HG02798 (cell line): ENCODE measurements at regions not wholly inside any gene's neighbourhood (a gene's known extent, or its start where the extent isn't known, plus 50 kb on each side); places are given as distances from the start of the nearest gene placed in this dataset.

ENCODE experiments used
- ATAC-seq: cut with Tn5 transposase; IDR thresholded peaks from one replicate; pipeline ENCODE4 v1.9.1; 2021; ENCODE audit warnings: mild to moderate bottlenecking; ENCODE audit not compliant: unreplicated experiment, poor library complexity

DNA sequence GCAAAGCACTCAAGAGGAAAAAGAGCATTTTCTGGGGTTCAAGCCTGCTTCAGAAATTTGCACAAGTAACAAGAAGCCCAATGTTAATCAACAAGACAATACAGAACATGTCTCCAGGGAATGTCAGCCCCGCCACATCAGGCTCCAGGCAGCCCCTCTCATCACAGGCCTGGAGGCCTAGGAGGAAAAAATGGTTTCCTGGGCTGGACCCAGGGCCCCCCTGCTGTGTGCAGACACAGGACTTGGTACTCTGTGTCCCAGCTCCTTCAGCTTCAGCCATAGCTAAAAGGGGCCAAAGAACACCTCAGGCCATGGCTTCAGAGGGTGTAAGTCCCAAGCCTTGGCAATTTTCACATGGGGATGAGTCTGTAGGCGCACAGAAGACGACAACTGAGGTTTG, 802.9 kb upstream of the KLHL29 start:
- no peak for ATAC-seq

DNA sequence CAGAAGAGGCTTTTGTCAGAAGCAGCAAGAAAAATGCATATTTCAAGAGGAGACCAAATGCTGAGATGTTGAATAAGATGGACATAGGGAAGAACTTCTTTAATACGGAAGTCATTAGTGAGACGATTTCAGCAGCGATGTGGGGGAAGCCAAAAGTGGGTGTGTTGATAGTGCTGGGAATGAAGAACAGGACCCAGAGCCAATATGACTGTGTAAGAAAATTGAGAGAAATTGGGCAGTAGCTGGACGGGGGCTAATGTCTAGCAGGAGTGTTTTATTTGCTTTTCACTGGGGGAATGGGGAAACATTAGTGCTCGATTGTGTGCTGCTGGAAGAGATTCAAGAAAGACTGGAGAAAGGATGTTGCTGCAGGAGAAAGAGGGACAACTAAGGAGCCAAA, 788.7 kb upstream of the KLHL29 start:
- no peak for ATAC-seq

- no peak for ATAC-seq
Observed at GRCh38 chr2:22600156-22600555, 784.8 kb upstream of the KLHL29 start.

DNA sequence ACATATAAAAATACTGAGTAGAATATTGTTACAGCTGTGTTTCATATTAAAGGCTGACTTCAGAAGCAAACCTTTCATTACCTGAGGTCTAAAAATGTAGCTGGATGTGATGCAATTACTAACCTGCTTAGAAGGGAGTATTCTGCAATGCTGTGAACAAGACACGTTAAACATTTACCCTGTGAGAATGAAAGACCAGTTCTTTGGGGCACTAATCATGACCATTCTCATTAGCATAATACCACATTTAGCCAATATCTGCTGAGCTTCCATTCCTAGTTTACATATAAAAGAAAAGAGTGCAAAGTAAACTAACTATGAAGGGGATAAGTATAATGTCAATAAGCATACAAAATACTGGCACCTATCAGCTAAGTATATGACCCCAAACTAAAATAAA, 784.0 kb upstream of the KLHL29 start:
- no peak for ATAC-seq

GRCh38 chr2:22604136-22604535, 780.8 kb upstream of the KLHL29 start:
- ATAC-seq, result no peak

DNA sequence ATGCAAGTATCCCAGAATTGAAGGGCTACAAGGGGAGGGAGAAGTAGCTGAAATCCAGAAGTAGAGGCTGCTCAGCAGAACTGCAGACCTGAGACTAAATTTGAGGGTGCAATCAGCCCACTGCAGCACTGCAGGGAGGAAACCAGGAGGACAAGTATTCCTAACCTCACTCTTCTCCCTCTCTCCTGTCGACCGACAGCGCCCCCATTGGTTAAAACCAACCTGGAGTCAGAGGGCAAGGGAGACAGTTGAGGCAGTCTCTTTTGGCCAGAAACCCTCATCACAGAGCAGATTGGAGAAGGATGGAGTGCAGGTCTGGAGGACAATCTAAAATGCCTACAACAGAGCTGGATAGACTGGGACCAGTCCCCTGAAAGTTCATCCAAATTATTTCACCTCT, 768.9 kb upstream of the KLHL29 start:
- ATAC-seq, result no peak

DNA sequence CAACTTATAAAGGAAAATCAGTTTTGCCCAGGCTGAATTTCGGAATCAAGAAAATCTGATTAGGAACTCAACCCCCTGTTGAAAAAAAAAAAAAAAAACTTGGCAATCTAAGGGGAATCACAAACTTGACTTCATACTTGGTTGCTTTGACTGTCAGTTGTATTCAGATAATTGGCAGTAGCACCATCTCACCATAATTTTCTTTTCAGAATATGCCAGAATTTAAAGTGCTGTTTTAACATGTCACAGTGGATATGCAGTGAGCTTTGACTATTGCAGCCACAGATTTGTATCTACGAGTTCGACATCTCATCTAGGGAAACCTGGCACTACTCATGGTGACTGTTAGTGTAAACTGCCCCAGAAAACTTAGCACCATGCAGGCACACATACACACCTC, 761.4 kb upstream of the KLHL29 start:
- no peak for ATAC-seq

DNA sequence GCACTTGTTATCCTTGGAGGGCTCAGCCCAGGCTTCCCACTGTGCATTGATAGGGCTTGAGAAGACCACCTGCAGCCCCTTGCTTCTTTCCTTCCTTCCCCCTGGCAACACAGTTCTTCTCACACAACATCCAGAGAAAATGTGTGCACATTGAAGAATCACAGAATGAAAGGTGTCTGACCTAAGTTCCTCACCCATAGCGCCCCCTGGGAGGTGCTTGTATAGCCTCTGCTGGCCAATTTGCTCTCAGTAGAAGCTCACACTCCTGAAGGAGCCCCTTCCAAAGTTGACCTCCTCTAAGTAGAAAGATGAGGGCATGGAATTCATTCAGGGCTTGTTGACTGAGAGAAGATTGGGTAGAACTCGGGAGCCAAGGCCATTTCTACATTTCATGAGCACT, 758.4 kb upstream of the KLHL29 start:
- ATAC-seq, result no peak

- no peak for ATAC-seq
Observed at GRCh38 chr2:22628221-22628620, 756.8 kb upstream of the KLHL29 start.

DNA sequence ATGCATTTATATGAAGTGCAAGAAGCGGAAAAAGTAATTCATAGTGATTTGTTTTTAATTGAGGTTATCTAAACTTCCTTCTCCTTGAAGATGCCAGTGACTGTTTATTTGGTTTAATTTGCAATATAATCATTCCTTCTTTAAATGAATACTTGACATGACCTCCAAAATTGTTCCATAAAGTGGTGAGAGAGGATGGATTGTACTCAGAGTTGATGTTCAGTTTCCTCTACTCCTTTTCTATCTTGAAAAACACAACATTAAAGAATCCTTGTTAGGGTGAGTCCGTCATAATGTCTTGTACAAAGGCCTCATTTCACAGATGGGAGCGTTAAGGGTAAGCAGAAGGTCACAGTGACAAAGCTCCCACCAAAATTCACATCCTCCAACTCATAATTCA, 756.1 kb upstream of the KLHL29 start:
- no peak for ATAC-seq

GRCh38 chr2:22634167-22634566, 750.8 kb upstream of the KLHL29 start:
- no peak for ATAC-seq

GRCh38 chr2:22656426-22656825, 728.6 kb upstream of the KLHL29 start:
- no peak for ATAC-seq

- ATAC-seq, result no peak
Observed at GRCh38 chr2:22673529-22673928, 711.5 kb upstream of the KLHL29 start.

DNA sequence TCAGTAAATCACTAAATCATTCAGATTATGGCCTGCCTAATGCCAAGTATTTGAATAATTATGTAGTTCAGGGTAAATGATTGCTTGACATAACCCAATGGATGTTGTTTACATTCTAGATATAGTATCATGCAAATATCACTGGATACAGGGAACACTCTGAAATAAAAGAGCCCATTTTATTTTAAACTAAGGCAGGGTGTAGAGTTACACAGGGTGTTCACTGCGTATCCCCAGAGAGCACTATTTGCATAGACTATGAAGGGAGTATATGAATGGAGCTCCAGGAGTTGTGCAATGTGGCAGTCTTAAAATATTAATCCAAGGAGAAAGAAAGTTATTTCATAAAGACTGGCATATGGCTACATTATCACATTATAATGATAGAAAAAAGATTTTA, 701.1 kb upstream of the KLHL29 start:
- no peak for ATAC-seq

GRCh38 chr2:22690096-22690495, 694.9 kb upstream of the KLHL29 start:
- no peak for ATAC-seq

GRCh38 chr2:22691666-22692065, 693.3 kb upstream of the KLHL29 start:
- ATAC-seq, result no peak

GRCh38 chr2:22692746-22693145, 692.2 kb upstream of the KLHL29 start:
- ATAC-seq, result no peak

GRCh38 chr2:22694300-22694699, 690.7 kb upstream of the KLHL29 start:
- no peak for ATAC-seq

- ATAC-seq, result no peak
Observed at GRCh38 chr2:22694856-22695255, 690.1 kb upstream of the KLHL29 start.

DNA sequence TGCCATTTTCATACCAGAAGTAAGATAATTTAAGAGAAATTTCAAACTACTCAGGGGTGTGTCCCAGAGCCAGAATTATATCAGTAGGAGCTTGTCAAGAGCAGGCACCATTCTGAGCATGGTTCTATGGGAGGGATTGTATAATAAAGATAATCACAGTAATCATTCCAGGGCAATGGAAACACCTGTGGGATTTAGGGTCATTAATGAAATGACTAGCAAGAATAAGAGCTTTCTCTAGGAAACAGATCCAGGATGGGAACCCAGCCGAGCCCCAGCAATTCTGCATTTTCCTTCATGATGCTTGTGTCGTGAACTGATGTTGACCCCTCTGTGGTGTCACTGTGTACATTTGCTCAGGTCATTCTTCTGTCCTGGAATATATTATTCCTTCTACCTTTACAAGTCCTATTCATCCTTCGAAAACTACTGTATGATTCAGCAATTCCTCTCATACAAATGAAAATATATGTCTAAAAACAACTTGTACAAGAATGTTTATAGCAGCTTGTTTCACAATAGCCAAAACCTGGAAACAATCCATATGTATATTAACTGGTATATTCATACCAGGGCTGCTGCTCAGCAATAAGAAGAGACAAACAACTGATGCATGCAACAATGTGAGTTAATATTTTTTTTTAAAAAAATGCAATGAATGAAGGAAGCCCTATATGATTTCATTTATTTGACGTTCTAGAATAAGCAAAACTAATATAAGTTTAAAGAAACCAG, 687.8 kb upstream of the KLHL29 start:
- ATAC-seq, result no peak

- no peak for ATAC-seq
Observed at GRCh38 chr2:22701561-22702160, 683.3 kb upstream of the KLHL29 start.

GRCh38 chr2:22703286-22703920, 681.6 kb upstream of the KLHL29 start:
- no peak for ATAC-seq
